Inflammatory macrophage (primary cell): ENCODE measurements at regions not wholly inside any gene's neighbourhood (a gene's known extent, or its start where the extent isn't known, plus 50 kb on each side); places are given as distances from the start of the nearest gene placed in this dataset.
"Not testable (repeated sequence)": the region's sequence is repeated elsewhere in the genome, so short reads cannot be mapped to it uniquely, and the experiment has no call there.

Experiments
- DNase-seq, 2 donors: peaks; one replicate each; pipeline ENCODE4 v3.0.0-alpha.2; 2020 to 2022

GRCh38 chr2:121059651-121060649 is 225.1 kb downstream of the TFCP2L1 start:
- no peak for DNase-seq

GRCh38 chr2:121061633-121062032 is 223.4 kb downstream of the TFCP2L1 start:
- DNase-seq, result no peak

- DNase-seq, result no peak
These were observed 221.5 kb downstream of the TFCP2L1 start for GRCh38 chr2:121063471-121063870.

- no peak for DNase-seq
These were observed 220.8 kb downstream of the TFCP2L1 start for GRCh38 chr2:121064186-121064585.

- DNase-seq, result no peak
These were observed 219.8 kb downstream of the TFCP2L1 start for GRCh38 chr2:121065239-121065638.

- DNase-seq, result no peak
These were observed 218.5 kb downstream of the TFCP2L1 start for GRCh38 chr2:121066526-121066925.

- DNase-seq, result no peak
These were observed 216.2 kb downstream of the TFCP2L1 start for GRCh38 chr2:121068851-121069250.

- no peak for DNase-seq
These were observed 215.5 kb downstream of the TFCP2L1 start for GRCh38 chr2:121069434-121069969.

- not testable (repeated sequence) for DNase-seq
These were observed 214.9 kb downstream of the TFCP2L1 start for GRCh38 chr2:121070061-121070460.

- peak; percentile 12 to 35 for DNase-seq
These were observed 213.9 kb downstream of the TFCP2L1 start for GRCh38 chr2:121071034-121071504.

- DNase-seq, result no peak
These were observed 212.2 kb downstream of the TFCP2L1 start for GRCh38 chr2:121072784-121073183.

GRCh38 chr2:121073320-121074210 is 211.4 kb downstream of the TFCP2L1 start:
- DNase-seq, result no peak

GRCh38 chr2:121074293-121074932 is 210.6 kb downstream of the TFCP2L1 start:
- no peak for DNase-seq

GRCh38 chr2:121075006-121075551 is 209.9 kb downstream of the TFCP2L1 start:
- peak; percentile 34 to 36 for DNase-seq

GRCh38 chr2:121075641-121076497 is 209.1 kb downstream of the TFCP2L1 start:
- DNase-seq, result no peak

GRCh38 chr2:121076498-121076820 is 208.5 kb downstream of the TFCP2L1 start:
- DNase-seq, result no peak

GRCh38 chr2:121076885-121077549 is 208.0 kb downstream of the TFCP2L1 start:
- peak; percentile 54 to 67 for DNase-seq

- no peak for DNase-seq
These were observed 206.1 kb downstream of the TFCP2L1 start for GRCh38 chr2:121078899-121079298.

- DNase-seq, result peak; percentile 34 to 54
These were observed 204.8 kb downstream of the TFCP2L1 start for GRCh38 chr2:121080013-121080772.

GRCh38 chr2:121081701-121082100 is 203.3 kb downstream of the TFCP2L1 start:
- DNase-seq, result no peak
